ENCODE measurements at regions not wholly inside any gene's neighbourhood (a gene's known extent, or its start where the extent isn't known, plus 50 kb on each side); places are given as distances from the start of the nearest gene placed in this dataset.

DNA sequence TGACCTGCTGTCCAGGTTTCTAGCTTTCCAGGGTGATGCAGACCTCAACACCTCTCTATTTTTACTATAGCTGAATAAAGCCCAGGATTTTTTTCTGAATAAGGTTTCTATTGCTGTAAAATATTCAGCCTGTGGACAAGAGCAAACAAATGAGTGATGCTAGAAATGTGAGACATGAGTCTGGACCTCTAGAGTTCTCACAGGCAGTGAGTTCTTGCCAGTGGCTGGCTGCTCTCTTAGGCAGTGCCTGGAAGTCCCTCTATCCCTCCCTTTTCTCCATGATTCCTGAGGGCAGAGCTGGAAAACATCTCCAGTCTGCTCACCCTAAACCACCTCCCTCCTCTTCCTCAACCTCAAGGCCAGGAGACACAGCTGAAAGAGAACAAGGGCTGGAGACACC lies 793.8 kb upstream of the IGFBP3 start:
- no peak for DNase-seq

DNA sequence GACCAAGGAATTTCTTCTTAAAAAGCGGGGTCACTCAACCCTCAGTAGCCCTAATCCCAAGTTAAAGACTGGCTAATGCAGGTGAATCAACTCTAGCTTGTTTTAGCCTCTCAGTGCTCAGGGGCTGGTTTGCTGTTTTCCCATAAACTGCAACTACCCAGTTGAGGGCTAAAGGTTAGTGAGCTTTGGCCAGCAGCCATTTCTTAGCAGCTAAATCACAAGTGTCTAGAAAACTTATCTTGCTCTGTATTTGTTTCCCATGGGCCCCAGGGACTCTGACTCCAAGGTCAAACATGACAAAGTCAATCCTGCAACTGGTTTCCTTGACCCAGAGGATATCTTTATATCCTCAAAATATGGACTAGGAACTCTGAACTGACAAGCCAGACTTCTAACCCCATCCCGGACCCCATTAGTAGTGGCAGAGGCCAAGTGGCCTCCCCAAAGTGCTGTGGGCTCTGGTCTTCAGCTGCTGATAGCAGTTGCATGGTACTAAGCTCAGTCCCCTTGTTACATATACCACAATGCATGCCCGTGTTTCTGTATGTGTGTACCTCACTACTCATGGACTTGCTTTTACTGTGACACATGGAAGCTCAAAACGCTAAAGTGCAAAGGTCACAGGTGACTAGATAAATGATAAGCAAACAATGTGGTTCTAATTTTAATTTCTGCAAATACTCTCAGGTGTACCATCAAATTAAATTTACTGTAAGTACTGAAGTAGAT lies 793.0 kb upstream of the IGFBP3 start:
- no peak for DNase-seq

DNA sequence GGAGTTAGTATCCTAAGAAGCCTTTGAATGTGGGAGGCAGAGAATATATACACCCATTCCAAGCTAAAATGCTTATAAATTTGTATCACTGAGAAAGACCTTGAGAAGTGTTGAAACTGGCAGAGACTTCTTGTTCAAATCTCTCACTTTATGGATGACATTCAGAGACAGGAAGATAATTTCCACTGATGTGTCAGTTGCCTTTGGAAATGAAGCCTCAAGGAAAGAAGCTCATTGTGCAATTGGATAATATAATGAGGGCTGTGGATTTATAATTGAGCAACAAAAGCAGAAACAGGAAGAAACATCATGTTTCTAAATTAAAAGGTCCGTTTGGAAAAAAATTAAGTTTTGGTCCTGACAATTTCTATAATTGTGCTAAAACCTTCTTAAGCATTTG lies 789.9 kb upstream of the IGFBP3 start:
- DNase-seq: no peak

DNA sequence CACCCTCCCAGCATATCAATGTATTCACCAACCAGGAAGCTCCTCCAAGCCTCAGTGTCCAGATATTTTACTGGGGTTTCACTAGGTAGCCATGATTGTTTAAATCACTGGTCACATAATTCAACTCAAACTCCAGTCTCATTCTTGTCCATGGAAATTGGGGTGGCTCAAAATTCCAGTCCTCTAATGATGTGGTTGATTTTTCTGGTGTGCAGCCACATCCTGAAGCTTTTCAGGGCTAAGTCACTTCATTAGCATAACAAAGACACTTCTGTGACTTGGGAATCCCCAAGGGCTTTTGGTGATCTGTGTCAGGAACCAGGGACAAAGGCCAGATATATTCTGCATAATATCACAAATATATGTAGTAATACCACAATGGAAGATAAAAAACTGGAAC lies 786.9 kb upstream of the IGFBP3 start:
- no peak for DNase-seq

DNA sequence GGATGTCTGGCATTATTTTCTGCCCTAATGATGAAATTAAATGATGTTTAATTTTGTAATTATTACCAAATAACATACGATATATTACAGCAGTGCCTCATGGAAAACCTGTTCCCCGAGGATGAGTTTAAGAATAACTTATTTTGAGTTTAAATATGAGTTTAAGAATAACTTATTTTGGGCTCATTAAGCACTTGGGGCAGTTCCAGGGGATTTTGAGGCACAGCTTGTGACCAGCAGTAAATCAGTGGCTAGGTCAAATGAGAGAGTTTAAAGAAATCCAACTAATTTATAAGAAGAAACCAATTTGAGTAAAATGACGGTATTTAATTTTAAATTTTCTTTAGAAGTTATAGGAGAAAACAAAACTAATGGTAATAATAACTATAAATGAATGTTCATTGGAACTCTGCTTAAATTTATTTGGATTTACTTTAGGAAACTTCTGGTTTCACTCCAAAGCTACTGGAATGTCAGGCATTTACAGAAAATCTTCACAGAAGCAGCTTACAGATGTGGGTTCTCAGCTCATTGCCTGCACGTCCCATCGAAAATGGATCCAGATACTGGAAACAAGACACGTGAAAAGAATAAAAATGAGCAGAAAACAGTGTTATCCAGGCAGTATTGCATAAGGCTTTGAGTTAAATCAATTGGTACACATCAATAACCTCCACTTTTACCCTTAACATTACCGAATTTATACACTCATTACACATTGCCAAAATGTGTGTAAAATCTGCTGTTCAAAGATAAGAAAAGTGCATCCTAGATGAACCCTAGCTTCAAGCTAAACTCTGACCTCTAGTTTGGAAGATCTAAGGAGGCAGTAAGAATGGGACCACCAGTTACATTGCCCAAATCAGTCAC lies 784.5 kb upstream of the IGFBP3 start:
- no peak for DNase-seq

DNA sequence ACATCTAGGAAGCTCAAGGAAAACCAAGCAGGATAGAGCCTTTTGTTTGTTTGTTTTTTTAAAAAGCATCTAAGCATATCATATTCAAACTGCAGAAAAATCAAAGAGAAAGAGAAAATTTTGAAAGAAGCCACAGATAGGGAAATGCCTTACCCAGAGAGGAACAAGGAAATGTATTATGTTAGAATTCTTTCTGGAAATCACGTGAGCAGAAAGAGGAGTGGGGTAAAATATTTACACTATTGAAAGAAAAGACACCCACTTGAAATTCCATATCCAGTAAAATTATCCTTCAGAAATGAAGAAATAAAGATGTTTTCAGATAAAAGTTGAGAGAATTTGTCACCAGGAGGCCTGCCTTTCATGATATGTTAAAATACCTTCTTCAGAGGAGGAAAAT lies 775.7 kb upstream of the IGFBP3 start:
- no peak for DNase-seq

DNA sequence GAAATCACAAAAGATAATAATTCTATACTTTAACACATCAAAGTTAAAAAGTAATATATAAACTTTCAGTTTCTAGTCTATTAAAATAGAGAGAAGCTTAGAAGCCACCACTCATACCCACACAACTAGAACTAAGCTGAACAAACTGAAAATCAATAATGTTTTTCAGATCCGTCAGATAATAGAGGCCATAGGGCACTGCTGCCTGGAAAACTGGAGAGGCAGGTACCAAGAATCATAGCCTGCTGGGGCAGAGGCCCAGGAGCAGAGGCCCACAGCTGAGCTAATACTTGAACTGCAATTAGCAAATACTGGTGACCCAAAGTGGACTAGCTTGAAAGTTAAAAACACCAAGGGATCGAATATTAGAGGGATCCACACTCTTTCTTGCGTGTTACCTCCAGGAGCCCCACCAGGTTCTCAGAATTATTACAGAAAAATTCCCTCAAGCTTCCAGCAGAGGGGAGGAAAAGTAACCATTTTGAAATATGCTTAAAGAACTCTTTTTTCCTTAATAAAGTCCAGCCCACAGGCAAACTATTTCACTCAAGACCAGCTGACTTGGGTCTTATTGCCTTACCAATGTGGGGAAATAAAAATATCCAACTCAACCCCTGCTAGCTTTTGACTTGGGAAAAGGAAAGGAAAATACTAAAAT lies 774.1 kb upstream of the IGFBP3 start:
- no peak for DNase-seq

DNA sequence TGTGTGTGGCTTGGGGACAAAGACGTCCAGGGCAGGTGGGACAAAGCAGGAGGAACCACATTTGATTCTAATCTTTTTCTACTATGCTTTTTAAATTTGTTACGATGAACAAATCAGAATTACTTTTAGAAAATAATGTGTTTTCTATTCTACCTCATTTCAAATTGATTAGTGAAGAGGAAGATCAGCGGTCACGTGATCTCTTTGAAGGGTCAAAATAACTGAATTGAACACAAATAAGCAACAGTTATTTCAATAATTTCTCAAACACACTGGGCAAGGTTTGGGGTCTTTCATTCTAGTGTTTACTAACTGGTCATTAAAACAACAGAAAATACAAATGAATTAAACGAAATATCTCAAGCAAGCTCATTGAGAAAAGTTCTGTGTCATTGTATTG lies 773.0 kb upstream of the IGFBP3 start:
- no peak for DNase-seq

DNA sequence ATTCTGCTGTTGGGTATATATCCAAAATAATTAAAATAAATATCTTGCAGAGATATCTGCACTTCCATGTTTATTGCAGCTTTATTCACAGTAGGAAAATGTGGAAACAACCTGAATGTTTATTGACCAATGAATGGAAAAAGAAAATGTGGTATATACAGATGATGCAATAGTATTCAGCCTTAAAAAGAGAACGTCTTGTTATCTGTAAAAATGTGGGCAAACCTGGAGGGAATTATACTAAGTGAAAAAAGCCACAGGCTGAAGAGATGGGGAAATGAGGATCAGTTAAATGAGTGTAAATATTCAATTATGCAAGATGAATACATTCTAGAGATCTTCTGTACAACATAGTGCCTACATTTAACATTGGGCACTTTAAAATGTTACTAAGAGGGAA lies 766.1 kb upstream of the IGFBP3 start:
- no peak for DNase-seq

DNA sequence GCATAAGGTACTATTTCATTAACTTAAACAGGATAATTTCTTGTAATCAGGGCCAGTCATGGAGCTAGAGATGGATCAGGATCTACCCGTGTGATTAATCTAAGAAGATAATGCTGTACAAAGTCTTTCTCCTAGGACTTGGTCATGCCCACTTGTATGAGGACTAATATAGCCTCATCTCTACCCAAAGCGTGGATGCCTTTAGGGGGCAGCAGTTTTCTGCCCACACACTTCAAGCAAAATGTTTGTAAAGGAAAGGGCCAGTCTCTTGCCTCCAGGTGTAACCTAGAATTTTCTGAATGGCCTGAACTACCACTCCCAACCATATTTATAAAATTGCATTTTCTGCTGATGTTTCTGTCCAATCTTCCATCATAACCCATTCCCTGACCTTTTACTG lies 764.0 kb upstream of the IGFBP3 start:
- DNase-seq: no peak

DNA sequence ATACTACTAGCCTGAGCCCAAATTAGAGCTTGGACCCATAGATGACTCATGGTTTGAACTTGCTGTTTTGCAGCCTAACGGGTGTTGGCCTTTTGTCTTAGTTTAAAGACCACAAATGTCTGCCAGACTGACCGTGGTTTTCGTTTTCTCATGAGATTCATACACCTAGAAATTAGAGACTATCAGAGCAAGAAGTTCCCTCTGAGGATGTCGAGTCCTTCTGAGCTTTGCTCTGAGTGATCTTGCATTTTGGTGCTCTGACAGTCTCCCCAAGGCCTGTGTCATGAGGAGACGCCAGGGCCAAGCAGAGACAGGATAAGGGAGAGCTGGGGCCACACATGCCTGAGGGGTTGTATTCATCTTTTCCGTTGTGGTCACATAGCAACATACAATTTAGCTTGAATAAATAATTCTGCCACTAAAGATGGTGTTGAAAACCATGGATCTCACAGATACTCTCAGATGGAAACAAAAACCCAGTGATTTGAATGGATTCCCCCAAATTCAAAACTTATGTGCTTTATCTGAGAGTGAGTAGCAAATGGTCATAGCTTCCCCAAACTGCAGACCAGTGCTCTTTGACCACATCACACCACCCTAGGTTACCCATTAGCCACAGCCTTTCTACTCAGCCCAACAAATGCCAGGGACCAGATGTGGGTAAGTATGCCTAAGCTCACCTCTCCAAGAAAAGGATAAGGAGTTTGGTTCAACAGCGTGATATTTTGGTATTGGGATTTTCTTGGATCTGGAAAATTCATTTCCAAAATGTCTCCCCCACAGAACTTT lies 762.0 kb upstream of the IGFBP3 start:
- no peak for DNase-seq

DNA sequence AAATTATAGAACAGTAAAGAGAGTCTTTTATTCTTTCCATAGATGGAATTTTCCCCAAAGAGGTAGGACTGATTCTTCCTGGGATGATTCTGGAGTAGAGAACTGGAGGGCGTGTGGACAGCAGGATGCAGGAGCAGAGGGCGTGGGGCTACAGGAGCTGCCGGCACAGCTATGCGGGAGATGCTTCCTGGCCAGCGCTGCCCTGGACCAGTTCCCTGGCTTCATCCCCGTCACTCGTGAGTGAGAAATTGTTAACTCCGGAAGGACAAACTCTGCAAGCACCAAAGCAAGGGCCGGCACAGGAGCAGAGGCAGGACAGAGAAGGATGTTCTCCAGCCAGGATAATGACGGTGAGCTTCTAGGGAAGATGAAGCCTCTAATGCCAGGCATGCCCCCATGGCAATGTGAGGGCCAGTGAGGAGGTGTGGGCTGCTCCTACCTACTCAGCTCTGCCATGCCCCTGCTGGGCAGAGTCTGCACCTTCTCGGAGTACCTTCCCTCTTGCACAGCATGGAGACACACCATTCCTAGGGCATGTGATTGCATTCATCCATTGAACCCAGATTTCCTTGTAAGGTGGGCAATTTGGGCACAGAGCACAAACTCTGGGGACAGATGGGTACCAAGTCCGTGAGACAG lies 760.9 kb upstream of the IGFBP3 start:
- no peak for DNase-seq

DNA sequence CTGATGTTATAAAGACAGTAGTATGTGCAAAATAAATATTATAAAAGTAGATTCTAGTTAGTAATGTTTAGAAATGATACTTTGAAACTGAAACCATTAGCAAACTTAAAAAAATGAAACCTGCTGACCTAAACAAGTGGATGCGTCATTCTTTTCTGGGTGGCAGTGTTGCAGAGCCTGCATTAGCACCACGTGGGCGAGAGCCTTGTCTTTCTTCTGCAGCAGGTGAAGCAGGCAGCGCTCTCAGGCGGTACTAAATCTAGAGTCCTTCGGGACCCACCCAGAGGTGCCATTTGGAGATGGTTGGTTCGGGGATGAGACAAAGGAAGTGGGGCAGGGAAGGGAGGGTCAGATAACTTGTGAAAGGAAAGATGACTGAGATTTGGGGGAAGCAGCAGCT lies 759.1 kb upstream of the IGFBP3 start:
- DNase-seq: no peak

DNA sequence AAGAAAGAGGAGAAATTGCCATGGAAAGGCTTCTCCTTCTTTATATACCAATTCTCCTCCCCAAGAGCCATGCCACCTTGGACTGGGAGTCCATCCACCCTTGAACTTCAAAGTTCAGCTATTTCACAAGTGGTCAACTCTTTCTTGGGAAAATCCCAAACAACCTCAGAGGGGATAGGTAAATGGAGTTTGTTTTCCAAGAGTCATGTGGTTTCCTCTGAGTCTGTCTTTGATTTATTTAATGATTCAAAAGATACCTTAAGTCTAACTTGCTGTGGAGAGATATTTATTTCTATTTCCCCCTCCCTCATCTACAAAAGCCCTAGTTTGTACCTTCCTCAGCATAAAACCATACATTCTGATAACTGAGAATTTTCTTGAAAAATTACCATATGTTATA lies 758.6 kb upstream of the IGFBP3 start:
- DNase-seq: no peak

DNA sequence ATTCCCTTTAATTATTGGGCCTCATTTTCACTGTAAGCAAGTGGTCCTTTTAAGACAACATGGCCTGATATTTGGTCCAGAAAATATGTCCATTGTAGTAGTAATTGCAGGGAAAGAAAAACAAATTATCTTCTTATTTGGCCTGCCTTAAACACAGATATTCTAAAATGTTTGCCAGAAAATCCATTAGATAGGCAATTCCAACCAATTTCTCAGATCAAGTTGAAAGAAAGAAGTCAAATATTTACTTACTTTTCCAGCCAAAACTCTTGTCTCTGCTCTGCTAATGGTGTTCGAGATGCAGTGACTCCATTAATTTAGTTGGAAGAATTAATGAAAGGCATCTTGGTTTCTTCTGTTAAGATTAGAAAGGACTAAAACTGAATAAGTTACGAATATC lies 757.3 kb upstream of the IGFBP3 start:
- no peak for DNase-seq

DNA sequence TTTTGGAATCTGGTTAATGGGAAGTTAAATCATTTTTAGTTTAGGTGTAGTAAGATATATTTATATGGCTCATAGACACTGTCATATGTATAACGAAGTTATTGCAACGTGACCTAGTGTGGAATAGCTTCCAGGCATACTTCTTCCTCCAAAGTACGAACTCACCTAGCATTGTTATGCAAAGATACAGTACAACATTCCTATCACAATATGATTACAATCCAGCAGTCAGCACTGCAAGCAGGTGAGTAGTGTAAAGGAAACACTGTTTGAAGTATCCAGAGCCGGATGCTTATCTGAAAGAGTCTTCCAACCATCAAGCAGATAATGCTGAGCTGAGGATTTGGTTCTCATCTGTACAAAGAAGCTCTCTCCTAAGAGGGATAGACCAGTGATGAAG lies 754.4 kb upstream of the IGFBP3 start:
- DNase-seq: no peak

DNA sequence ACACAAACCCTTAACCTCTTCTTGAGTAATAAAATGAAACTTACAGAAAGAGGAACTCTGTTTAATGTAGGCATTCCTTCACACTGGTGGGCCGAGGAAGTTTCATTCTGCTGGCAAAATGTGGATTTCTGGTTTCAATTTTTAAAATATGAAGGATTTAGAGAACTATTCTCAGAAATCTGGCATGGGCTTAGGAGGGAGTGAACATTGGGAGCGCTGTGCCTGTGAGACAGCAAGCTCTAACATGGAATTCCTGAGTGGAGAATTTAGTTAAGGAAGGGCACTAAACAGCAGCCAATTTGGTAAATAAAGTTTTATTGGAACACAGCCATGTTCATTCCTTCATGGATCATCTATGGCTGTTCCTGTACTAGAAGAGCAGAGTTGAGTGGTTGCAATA lies 751.8 kb upstream of the IGFBP3 start:
- DNase-seq: no peak

DNA sequence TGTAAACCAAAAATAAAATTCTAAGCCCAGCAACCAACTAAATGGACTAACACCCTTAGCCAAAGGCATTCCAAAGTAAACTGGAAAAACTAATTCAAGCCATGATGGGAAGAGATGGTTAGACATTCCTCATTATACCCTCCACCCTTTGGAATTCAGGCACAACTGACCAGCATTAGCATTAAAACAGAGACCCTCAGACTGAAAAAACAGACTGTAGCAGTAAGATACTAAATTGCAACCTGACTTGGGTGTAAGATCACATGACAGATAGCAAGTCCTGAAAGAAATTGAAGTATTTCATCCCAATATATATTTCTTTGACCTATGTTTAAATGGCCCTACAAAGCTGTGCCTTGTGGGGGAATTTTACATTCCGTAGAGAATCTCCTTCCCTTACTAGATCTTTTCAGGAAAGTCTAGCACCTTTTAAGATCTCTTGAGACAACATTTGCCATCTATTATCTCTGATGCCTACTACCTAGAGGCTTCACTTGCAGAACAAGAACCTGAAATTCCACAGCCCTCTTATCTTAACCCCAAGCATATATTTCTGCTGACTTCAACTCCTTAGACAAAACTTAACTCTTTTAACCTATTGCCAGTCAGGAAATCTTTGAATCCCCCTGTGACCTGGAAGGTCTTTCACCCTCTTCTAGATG lies 750.2 kb upstream of the IGFBP3 start:
- DNase-seq: no peak

DNA sequence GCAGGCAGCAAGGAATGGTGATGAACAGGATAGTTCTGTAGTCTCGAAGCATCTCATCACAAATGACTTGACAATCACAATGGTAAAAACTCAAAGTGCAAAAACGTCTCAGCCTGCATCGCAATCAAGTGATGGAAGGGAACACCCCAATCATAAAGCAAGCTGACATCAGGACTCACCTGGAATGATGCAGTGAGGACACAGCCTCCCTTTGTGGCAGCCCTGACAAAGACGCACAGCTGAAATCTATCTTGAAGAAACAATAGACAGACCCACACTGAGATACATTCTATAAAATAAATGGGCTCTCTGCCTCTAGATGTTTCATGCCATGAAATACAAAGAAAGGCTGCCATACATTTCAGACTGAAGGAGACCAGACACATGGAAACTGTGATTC lies 748.0 kb upstream of the IGFBP3 start:
- no peak for DNase-seq

DNA sequence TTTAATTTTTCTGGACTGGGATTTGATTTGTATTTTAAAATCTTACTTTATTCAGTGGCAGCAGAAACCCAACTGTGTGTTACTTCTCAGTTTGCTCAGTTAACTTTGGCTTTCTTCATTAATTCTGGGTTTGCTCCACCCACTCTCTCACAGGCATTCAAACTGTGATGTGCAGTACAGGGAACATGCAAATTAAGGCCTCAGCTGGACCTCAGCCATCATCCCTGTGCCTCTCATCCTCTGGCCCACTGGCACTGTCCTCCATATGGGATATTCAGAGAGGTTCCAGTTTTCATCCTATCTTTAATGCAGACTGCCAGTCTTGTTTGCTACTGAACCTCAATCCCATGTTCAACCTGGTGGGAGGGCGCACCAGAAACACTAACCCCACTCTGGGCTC lies 743.4 kb upstream of the IGFBP3 start:
- DNase-seq: no peak

DNA sequence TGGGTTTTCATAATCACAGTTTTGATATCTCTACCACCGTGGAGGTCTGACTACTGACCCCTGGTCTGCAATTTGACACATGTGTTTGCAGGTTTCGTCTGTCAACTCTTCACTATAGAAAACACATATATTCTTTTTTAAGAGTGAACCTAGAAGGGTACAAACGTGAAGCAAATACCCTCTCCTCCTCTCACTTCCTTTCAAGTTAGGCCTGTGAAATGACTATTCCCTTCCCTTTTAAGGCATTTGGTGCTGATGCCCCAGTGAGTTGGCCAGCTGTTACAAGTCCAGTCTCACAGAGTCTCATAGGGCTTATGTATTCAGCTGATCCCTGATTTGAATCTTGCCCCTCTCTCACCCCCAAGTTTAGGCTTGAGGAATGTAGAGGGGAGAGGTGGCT lies 742.0 kb upstream of the IGFBP3 start:
- no peak for DNase-seq

DNA sequence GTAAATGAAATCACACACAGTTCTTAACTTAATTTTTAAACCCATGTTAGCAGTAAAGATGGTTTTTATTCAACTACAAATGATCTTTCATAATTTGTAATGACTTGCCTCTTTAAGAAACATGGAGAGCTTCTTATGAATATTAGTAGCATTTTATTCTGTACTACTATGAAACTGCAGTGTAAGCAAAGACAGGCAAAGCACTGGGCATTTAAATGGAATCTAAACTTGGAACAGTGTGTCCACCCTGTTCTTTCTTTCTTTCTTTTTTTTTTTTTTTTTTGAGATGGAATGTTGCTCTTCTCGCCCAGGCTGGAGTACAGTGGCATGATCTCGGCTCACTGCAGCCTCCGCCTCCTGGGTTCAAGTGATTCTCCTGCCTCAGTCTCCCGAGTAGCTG lies 740.4 kb upstream of the IGFBP3 start:
- no peak for DNase-seq

All from NCI-H1105 treated with DMSO at 0.1 percent for 48 hours (cell line).